Endodermal cell (in vitro differentiated cells): ENCODE measurements at regions not wholly inside any gene's neighbourhood (a gene's known extent, or its start where the extent isn't known, plus 50 kb on each side); places are given as distances from the start of the nearest gene placed in this dataset.
"Not testable (repeated sequence)": the region's sequence is repeated elsewhere in the genome, so short reads cannot be mapped to it uniquely, and the experiment has no call there.

Source experiments
- DNase-seq: peaks from one replicate; pipeline ENCODE4 v3.0.0-alpha.2; 2017
- H3K27ac ChIP-seq: 2 replicates; pipeline ENCODE4 v1.5.1; 2013; ENCODE audit warnings: mild to moderate bottlenecking, low read depth, low read length, moderate library complexity
- H3K27me3 ChIP-seq: 2 replicates; pipeline ENCODE4 v1.6.1; 2013; ENCODE audit warnings: mild to moderate bottlenecking, low read length, moderate library complexity; ENCODE audit not compliant: insufficient read depth, control insufficient read depth, poor library complexity, severe bottlenecking
- H3K36me3 ChIP-seq: 2 replicates; pipeline ENCODE4 v1.7.0; 2013; ENCODE audit warnings: mild to moderate bottlenecking, low read length, moderate library complexity; ENCODE audit not compliant: control insufficient read depth, insufficient read depth
- H3K4me1 ChIP-seq: one replicate; pipeline ENCODE4 v1.7.0; 2013; ENCODE audit warnings: low read length; ENCODE audit not compliant: control insufficient read depth, insufficient read depth
- H3K4me3 ChIP-seq: 2 replicates; pipeline ENCODE4 v1.5.1; 2013; ENCODE audit warnings: mild to moderate bottlenecking, low read length, moderate library complexity
- H3K9ac ChIP-seq: 2 replicates; pipeline ENCODE4 v1.6.1; 2013; ENCODE audit warnings: mild to moderate bottlenecking, low read length, moderate library complexity; ENCODE audit not compliant: poor library complexity, severe bottlenecking; ENCODE audit errors: extremely low read depth
- H3K9me3 ChIP-seq: 2 replicates; pipeline ENCODE4 v1.6.1; 2013; ENCODE audit warnings: mild to moderate bottlenecking, low read length, moderate library complexity; ENCODE audit not compliant: control insufficient read depth
- H3K27ac Mint-ChIP-seq: 2 replicates; pipeline ENCODE4 v1.8.0; 2020; ENCODE audit warnings: mixed read lengths
- H3K27me3 Mint-ChIP-seq: 2 replicates; pipeline ENCODE4 v1.8.0; 2021; ENCODE audit warnings: mild to moderate bottlenecking, mixed read lengths; ENCODE audit not compliant: insufficient read depth
- H3K36me3 Mint-ChIP-seq: 2 replicates; pipeline ENCODE4 v1.8.0; 2020; ENCODE audit warnings: low read depth, mixed read lengths
- H3K4me1 Mint-ChIP-seq: 2 replicates; pipeline ENCODE4 v1.8.0; 2020; ENCODE audit warnings: mixed read lengths
- H3K4me3 Mint-ChIP-seq: 2 replicates; pipeline ENCODE4 v1.8.0; 2020; ENCODE audit warnings: mild to moderate bottlenecking, moderate library complexity, mixed read lengths
- H3K9me3 Mint-ChIP-seq: 2 replicates; pipeline ENCODE4 v1.8.0; 2020; ENCODE audit warnings: mild to moderate bottlenecking, mixed read lengths
- CTCF ChIP-seq: fragments of 200-600 bp; sonication (generic); conservative IDR thresholded peaks from 2 replicates; pipeline ENCODE4 v1.5.0; 2021; ENCODE audit warnings: antibody characterized with exemption, mild to moderate bottlenecking
- WGBS, 2 experiments: methylation state at CpG; one replicate each; pipeline versions ENCODE4 v1.1.5 to v1.1.7; 2013; ENCODE audit warnings: missing lambda C conversion rate in 2 of 2, mixed read lengths in 1 of 2; ENCODE audit not compliant: insufficient coverage in 1 of 2, insufficient read length in 1 of 2; 5-methylcytosine and 5-hydroxymethylcytosine counted together

- Histone ChIP-seq H3K27me3 (peaks cover 6% of the 10 kb centered on the region), H3K4me1 (peaks cover 7% of the 10 kb centered on the region), H3K36me3 (no peaks in the 10 kb centered on the region), H3K9ac (no peak overlapping the region), H3K27ac (no peak overlapping the region), H3K9me3 (no peaks in the 10 kb centered on the region), H3K4me3 (no peak overlapping the region)
- DNase-seq: no peak
- Mint-ChIP-seq H3K36me3 (no peaks in the 10 kb centered on the region), H3K27ac (no peak overlapping the region), H3K4me3 (no peak overlapping the region), H3K27me3 (peaks cover 3% of the 10 kb centered on the region), H3K4me1 (no peaks in the 10 kb centered on the region), H3K9me3 (no peaks in the 10 kb centered on the region)
- 92% methylated on average over 1 of the region's 1 CpG; no CpG with 5 or more reads in 1 of the 2 experiments for WGBS, 2 experiments
- no peak for TF ChIP-seq CTCF
These were observed 407.5 kb upstream of the CLEC14A start for GRCh38 chr14:38663382-38663781.

GRCh38 chr14:38662781-38663180 is 406.9 kb upstream of the CLEC14A start:
- peaks cover 3% of the 10 kb centered on the region for H3K27me3 Mint-ChIP-seq
- no peak overlapping the region for H3K4me3 Mint-ChIP-seq

GRCh38 chr14:38646391-38646790 is 390.5 kb upstream of the CLEC14A start:
- no peaks in the 10 kb centered on the region for H3K36me3 ChIP-seq
- Mint-ChIP-seq H3K27me3 (no peaks in the 10 kb centered on the region), H3K36me3 (no peaks in the 10 kb centered on the region), H3K4me1 (no peaks in the 10 kb centered on the region), H3K9me3 (peaks cover 5% of the 10 kb centered on the region), H3K27ac (no peak overlapping the region), H3K4me3 (no peak overlapping the region)
- WGBS, 2 experiments: 88 to 92% methylated on average over 2 of the region's 2 CpGs
- no peaks in the 10 kb centered on the region for H3K27me3 ChIP-seq
- no peak overlapping the region for H3K27ac ChIP-seq
- H3K9me3 ChIP-seq: no peaks in the 10 kb centered on the region
- DNase-seq: no peak
- no peak overlapping the region for H3K4me3 ChIP-seq
- no peak for TF ChIP-seq CTCF
- no peaks in the 10 kb centered on the region for H3K4me1 ChIP-seq
- H3K9ac ChIP-seq: no peak overlapping the region

More at GRCh38 chr14:38662781-38663180, 406.9 kb upstream of the CLEC14A start:
- 76 to 92% methylated on average over 3 of the region's 3 CpGs for WGBS, 2 experiments
- no peak for DNase-seq
- no peaks in the 10 kb centered on the region for H3K9me3 ChIP-seq
- no peaks in the 10 kb centered on the region for H3K4me1 Mint-ChIP-seq
- H3K9ac ChIP-seq: no peak overlapping the region
- no peaks in the 10 kb centered on the region for H3K36me3 Mint-ChIP-seq
- no peak overlapping the region for H3K27ac ChIP-seq
- no peaks in the 10 kb centered on the region for H3K36me3 ChIP-seq
- no peak overlapping the region for H3K27ac Mint-ChIP-seq
- peaks cover 7% of the 10 kb centered on the region for H3K4me1 ChIP-seq
- H3K27me3 ChIP-seq: peaks cover 6% of the 10 kb centered on the region
- H3K4me3 ChIP-seq: no peak overlapping the region
- H3K9me3 Mint-ChIP-seq: no peaks in the 10 kb centered on the region
- TF ChIP-seq CTCF: no peak

GRCh38 chr14:38634913-38635312 is 379.0 kb upstream of the CLEC14A start:
- not testable (repeated sequence) for H3K27ac Mint-ChIP-seq, H3K36me3 ChIP-seq, H3K27ac ChIP-seq, H3K4me1 ChIP-seq, DNase-seq, H3K4me3 Mint-ChIP-seq, H3K9ac ChIP-seq, H3K27me3 Mint-ChIP-seq, H3K4me3 ChIP-seq, H3K27me3 ChIP-seq, H3K36me3 Mint-ChIP-seq, H3K4me1 Mint-ChIP-seq
- 94 to 98% methylated on average over 11 to 19 of the region's 19 CpGs for WGBS, 2 experiments
- H3K9me3 Mint-ChIP-seq: peaks cover 46% of the 10 kb centered on the region
- H3K9me3 ChIP-seq: peaks cover 24% of the 10 kb centered on the region
